HG03521 (cell line): ENCODE measurements at regions not wholly inside any gene's neighbourhood (a gene's known extent, or its start where the extent isn't known, plus 50 kb on each side); places are given as distances from the start of the nearest gene placed in this dataset.

Source experiments
- ATAC-seq: cut with Tn5 transposase; IDR thresholded peaks from one replicate; pipeline ENCODE4 v1.9.1; 2021; ENCODE audit warnings: mild to moderate bottlenecking, moderate library complexity; ENCODE audit not compliant: unreplicated experiment

GRCh38 chr2:122469147-122469546 is 713.7 kb downstream of the TSN start:
- no peak for ATAC-seq

- ATAC-seq, result no peak
Measured at GRCh38 chr2:122471753-122472152, 716.3 kb downstream of the TSN start.

- no peak for ATAC-seq
Measured at GRCh38 chr2:122478117-122478516, 722.7 kb downstream of the TSN start.

DNA sequence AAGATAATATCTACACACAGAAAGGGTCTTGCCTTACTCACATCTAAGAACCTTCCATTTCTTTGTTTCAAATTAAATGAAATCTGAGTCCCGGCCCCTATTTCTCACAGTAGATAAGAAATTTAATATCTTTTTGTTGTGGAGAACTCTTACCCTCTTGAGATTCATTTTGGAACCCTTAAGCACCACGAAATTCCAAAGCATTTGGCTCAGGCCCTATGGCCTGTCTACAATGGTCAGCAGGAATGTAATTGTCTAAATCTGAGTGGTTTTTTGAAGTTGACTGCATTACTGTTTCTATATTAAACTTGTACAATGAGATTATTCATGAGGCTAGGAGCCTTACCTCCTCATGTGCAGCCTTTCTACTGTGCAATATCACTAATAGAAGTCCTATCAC is 723.3 kb downstream of the TSN start:
- no peak for ATAC-seq

GRCh38 chr2:122480501-122481243 is 725.2 kb downstream of the TSN start:
- no peak for ATAC-seq

- no peak for ATAC-seq
Measured at GRCh38 chr2:122481244-122481622, 725.8 kb downstream of the TSN start.

DNA sequence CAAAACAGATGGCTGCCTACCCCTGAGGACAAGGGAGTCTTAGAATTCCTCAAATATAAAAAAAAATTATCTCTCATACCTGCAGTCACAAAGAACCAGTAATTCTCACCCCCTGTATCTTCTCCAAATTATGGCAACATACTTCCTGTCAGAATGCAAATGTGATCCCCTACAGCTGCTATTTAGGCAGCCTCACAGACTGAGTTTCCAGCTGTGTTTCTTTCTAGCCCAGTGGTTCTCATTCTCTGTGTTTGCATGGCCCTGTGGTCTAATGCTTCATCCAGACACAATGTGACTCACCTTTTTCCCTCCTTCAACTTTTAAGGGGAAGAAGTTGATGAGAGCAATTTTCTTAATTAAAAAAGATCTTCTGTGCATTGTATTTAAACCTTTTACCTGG is 726.3 kb downstream of the TSN start:
- no peak for ATAC-seq

- ATAC-seq, result no peak
Measured at GRCh38 chr2:122486086-122486485, 730.6 kb downstream of the TSN start.

DNA sequence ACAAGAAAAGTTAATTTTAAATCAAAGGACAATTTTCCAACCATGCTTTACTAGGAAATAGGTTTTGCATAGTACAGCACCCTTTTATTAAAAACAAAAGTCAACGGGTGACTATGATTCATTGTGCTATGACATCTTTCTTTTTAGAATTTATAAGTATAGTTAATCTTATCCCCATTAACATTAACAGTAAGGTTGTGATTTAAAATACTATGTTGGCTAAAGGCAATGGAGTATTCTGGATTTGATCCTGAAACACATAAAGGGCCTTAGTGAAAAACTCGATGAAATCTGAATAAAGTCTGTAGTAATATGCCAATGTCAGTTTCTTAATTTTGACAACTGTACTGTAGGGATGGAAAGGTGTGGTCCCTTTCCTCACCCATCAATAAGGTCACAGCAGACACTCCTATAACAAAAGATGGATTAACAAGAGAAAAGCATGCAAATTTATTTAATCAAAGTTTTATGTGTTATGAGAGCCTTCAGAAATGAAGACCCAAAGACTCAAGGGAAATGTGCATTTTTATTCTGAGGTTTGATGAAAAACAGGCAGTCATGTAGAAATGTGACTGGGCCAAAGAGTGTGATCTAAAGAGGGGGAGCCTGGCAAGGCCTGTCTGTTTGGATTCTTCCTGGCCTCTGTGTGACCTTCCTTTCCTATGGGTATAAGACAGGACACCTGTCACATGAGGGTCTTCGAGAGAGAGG is 731.4 kb downstream of the TSN start:
- no peak for ATAC-seq

- ATAC-seq, result no peak
Measured at GRCh38 chr2:122491011-122491410, 735.6 kb downstream of the TSN start.

DNA sequence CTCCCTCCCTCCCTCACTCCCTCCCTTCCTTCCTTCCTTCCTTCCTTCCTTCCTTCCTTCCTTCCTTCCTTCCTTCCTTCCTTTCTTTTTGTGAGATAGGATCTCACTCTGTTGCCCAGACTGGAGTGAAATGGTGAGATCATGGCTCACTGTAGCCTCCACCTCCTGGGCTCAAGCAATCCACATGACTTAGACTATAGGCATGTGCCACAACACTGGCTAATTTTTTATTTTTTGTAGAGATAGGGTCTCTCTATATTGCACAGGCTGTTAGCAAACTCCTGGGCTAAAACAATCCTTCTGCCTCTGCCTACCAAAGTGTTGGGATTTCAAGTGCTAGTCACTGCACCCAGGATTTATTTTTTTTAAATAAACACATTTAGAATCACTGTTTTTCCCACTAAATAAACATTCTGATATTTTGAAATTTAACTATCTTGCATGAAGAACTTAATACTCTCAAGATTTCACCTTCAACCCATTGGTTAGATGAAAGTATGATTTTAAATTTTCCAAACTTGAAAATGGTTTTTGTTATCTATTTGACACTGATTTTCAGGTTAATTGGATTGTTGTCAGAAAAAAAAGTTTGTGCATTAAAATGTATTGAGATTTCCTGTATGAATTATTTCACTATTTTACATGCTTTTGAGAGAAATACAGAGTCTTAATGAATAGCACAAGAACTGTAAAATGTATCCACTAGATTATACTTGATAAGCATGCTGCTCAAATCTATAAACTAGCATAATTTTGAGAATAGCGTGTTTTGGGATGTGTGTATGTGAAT is 745.1 kb downstream of the TSN start:
- no peak for ATAC-seq

- no peak for ATAC-seq
Measured at GRCh38 chr2:122506620-122507019, 751.2 kb downstream of the TSN start.

- no peak for ATAC-seq
Measured at GRCh38 chr2:122507261-122507660, 751.8 kb downstream of the TSN start.

DNA sequence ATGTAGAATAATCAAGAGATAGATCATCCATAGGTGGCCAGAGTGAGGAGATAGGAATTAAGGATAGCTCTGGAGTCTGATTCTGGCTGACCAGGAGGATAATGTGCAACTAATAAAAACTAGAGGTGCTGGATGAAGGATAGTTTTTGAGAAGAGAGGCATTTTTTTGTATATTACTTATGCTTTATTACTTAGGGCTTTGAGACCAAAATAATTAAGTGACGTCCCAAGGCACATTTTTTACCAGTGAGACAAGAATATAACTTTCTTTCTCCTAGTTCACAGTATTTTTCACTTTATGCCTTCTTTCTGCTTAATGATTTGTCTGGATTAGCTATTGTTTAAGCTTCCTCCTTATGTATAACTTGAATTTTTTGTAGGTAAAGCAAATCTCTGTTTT is 756.6 kb downstream of the TSN start:
- ATAC-seq, result no peak

DNA sequence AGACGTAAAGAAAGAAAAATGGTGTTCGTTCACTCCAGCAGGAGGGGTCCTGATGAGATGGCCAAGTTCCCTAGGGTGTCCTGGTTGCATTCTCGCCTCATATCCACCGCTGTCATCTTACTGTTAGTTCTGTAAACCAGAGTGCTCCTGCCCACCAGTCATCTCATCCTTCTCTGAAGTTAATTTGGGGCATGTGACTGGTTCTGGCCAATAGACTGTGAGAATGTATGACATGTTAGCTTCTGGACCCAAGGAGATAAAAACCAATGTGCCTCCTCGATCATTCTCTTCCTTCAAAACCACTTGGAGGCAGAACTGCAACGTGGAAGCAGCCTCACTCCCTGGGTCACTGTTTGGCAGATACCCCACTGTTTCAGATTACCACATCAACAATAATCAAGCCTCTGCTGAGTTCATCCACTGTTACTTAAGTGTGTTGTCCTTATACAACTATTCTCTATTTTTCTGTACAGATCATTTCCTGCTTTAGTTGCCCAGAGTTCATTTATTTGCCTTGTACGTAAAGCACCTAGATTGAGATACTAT is 759.1 kb downstream of the TSN start:
- no peak for ATAC-seq

DNA sequence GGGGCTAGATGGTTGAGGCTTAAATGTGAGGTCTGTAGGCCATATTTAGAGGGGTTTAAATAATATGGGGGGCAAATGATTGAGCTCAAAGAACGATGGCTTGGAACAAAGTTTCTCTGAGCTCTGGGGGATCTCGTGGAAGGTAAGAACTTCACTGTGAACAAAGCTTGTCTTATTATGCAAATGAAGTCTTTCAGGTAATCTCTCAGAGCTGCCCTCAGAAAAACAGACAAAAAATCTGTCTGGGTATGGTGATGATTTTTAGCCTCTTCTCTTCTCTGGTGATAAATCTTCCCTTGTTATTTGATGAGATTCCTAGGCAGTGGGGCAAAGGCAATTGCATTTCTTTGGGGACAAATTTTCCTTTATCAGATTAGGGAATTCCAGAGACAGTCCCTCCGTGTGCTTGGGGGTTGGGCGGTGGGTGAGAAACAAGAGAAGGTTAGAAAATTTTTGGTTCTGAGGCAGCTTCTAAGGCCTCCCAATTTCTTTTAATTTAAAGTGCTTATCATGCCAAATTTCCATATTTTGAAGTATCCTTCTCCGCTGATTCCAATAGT is 760.4 kb downstream of the TSN start:
- ATAC-seq, result no peak

DNA sequence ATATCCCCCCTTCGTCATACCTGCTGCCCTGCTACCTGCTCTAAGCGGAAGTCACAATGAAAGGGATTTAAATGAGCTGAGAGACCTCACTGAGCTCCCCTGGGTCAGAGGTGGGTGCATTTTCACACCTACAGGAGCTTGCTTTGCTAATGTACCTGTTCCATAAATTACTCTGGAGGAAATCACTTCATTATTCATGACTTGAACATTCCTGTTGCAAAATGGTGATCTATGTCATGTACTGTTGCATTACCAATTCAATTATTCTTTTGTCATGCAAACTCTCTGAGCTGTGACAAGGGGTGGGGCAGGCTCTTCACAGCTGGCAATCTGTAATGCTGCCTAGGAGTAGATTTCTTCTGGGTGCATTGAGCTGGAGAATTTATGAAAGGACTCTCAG is 761.3 kb downstream of the TSN start:
- no peak for ATAC-seq

DNA sequence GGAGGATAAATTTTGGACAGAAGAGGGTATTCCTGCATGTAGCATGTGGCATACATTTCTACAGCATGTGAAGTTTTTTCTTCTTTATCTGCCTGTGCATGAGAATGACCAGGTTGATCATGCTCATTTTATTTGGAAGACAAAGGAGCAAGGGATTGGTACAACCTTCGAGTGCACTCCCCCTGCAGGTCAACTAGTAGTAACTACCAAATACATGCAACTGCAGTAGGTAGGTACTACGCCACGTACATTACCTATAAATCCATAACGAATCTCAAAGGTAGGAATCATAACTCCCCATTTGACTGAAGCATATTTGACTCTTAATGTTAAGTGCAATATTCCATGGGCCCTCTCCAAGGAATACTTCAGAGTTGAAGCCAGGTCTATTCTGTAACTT is 763.9 kb downstream of the TSN start:
- ATAC-seq, result no peak

- no peak for ATAC-seq
Measured at GRCh38 chr2:122519821-122520611, 764.6 kb downstream of the TSN start.

GRCh38 chr2:122523143-122523542 is 767.7 kb downstream of the TSN start:
- no peak for ATAC-seq
